CD4-positive, alpha-beta T cell (primary cell): ENCODE measurements at regions not wholly inside any gene's neighbourhood (a gene's known extent, or its start where the extent isn't known, plus 50 kb on each side); places are given as distances from the start of the nearest gene placed in this dataset.

ENCODE experiments used
- ATAC-seq: fragments of 200-7000 bp; cut with Tn5 transposase; one replicate; pipeline ENCODE4 v1.10.0; 2022; ENCODE audit warnings: mild to moderate bottlenecking; ENCODE audit not compliant: poor library complexity
- CTCF ChIA-PET: fragments of 350-600 bp; sonication (Branson Sonifier 250); formaldehyde crosslinking; loops from one replicate; lab custom pipeline; 2021; ENCODE audit warnings: antibody characterized with exemption, inconsistent platforms; lab: Charles Lee
- POLR2A ChIA-PET: fragments of 350-600 bp; sonication (Branson Sonifier 250); formaldehyde crosslinking; loops from one replicate; lab custom pipeline; 2021; ENCODE audit warnings: antibody characterized with exemption, inconsistent platforms; lab: Charles Lee
- DNase-seq, 14 experiments: peaks; one replicate each; pipeline ENCODE4 v3.0.0-alpha.2; 2013 to 2020; ENCODE audit warnings: mixed read lengths in 2 of 14
- H3K27ac ChIP-seq, 2 donors: one replicate each; pipeline versions ENCODE4 v1.5.1 to v1.7.0; 2013; ENCODE audit warnings: low read length in 2 of 2, low read depth in 1 of 2, mild to moderate bottlenecking in 1 of 2
- H3K27me3 ChIP-seq, 2 experiments: 1 replicate in 1 of 2; 2 replicates in 1 of 2; pipeline versions ENCODE4 v1.6.1 to v1.7.0; 2013; ENCODE audit warnings: low read length in 2 of 2, control low read depth in 1 of 2, mild to moderate bottlenecking in 1 of 2, moderate library complexity in 1 of 2; ENCODE audit not compliant: insufficient read depth in 2 of 2, control insufficient read depth in 1 of 2
- H3K36me3 ChIP-seq: one replicate; pipeline ENCODE4 v1.6.1; 2013; ENCODE audit warnings: low read length, control low read depth; ENCODE audit not compliant: insufficient read depth
- H3K4me1 ChIP-seq: one replicate; pipeline ENCODE4 v1.6.1; 2013; ENCODE audit warnings: low read length, control low read depth; ENCODE audit not compliant: insufficient read depth
- H3K4me3 ChIP-seq: one replicate; pipeline ENCODE4 v1.5.1; 2013; ENCODE audit warnings: mild to moderate bottlenecking, low read length, moderate library complexity
- H3K9me3 ChIP-seq, 2 experiments: 1 replicate in 1 of 2; 2 replicates in 1 of 2; pipeline versions ENCODE4 v1.6.1 to v1.7.0; 2013; ENCODE audit warnings: low read length in 2 of 2, mild to moderate bottlenecking in 2 of 2, control low read depth in 1 of 2, moderate library complexity in 1 of 2; ENCODE audit not compliant: control insufficient read depth in 1 of 2, insufficient read depth in 1 of 2
- H3K27ac Mint-ChIP-seq: one replicate; pipeline ENCODE4 v1.8.0; 2020; ENCODE audit warnings: mixed read lengths
- H3K27me3 Mint-ChIP-seq: one replicate; pipeline ENCODE4 v1.8.0; 2021; ENCODE audit warnings: mixed read lengths
- H3K36me3 Mint-ChIP-seq: one replicate; pipeline ENCODE4 v1.8.0; 2021; ENCODE audit warnings: low read depth, mixed read lengths
- H3K4me1 Mint-ChIP-seq: one replicate; pipeline ENCODE4 v1.8.0; 2021; ENCODE audit warnings: low read depth, mixed read lengths
- H3K4me3 Mint-ChIP-seq: one replicate; pipeline ENCODE4 v1.8.0; 2020; ENCODE audit warnings: mild to moderate bottlenecking, mixed read lengths
- H3K9me3 Mint-ChIP-seq: one replicate; pipeline ENCODE4 v1.8.0; 2020; ENCODE audit warnings: mixed read lengths
- intact Hi-C, 2 experiments: fragments of 100-400 bp; cut with DNase I in 1 of 2; cut with micrococcal nuclease in 1 of 2; formaldehyde crosslinking; loops; one replicate each; pipeline versions ENCODE4 v1.15.1 to v1.9.0; 2023 to 2025; cut with DNase I, micrococcal nuclease
- TF ChIP-seq, protein P1 (sequence below): fragments of 200-600 bp; IDR thresholded peaks from one replicate; pipeline ENCODE4 v1.8.0; 2022; ENCODE audit warnings: antibody characterized with exemption, mild to moderate bottlenecking

DNA sequence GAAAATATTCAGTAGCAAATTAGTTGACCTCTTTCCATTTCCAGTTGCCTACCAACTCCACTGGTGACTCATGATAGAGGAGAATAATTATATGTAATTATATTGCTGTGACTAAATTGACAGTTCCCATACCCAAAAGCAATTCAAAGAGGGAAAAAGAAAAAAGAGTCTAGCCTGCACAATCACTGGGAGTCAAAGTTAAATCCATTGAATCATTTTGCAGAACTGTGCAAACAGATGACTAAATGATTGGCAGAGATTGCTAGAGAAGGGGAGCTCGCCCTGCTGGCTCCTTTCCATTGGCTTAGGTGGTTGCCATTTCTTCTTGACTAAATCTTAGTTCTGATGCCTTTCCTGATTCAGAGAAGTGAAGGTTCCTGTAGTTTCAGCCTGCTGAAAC lies 1228.6 kb upstream of the SORCS1 start:
- TF ChIP-seq, protein P1, sequence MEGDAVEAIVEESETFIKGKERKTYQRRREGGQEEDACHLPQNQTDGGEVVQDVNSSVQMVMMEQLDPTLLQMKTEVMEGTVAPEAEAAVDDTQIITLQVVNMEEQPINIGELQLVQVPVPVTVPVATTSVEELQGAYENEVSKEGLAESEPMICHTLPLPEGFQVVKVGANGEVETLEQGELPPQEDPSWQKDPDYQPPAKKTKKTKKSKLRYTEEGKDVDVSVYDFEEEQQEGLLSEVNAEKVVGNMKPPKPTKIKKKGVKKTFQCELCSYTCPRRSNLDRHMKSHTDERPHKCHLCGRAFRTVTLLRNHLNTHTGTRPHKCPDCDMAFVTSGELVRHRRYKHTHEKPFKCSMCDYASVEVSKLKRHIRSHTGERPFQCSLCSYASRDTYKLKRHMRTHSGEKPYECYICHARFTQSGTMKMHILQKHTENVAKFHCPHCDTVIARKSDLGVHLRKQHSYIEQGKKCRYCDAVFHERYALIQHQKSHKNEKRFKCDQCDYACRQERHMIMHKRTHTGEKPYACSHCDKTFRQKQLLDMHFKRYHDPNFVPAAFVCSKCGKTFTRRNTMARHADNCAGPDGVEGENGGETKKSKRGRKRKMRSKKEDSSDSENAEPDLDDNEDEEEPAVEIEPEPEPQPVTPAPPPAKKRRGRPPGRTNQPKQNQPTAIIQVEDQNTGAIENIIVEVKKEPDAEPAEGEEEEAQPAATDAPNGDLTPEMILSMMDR, result no peak
- POLR2A ChIA-PET, result no interaction called here
- no peak for DNase-seq
- Histone ChIP-seq H3K36me3 (no peaks in the 10 kb centered on the region), H3K4me1 (no peaks in the 10 kb centered on the region), H3K4me3 (no peak overlapping the region), H3K27ac (no peak overlapping the region), H3K9me3 (no peaks in the 10 kb centered on the region), H3K27me3 (no peaks in the 10 kb centered on the region)
- intact Hi-C loops, result no loop called here
- no peak overlapping the region for H3K4me3 Mint-ChIP-seq
- CTCF ChIA-PET, result no interaction called here
- no peaks in the 10 kb centered on the region for H3K4me1 Mint-ChIP-seq
- peaks cover 4% of the 10 kb centered on the region for H3K9me3 Mint-ChIP-seq
- H3K27me3 Mint-ChIP-seq, result no peaks in the 10 kb centered on the region
- no peak for ATAC-seq
- H3K27ac Mint-ChIP-seq, result no peak overlapping the region
- no peaks in the 10 kb centered on the region for H3K36me3 Mint-ChIP-seq

DNA sequence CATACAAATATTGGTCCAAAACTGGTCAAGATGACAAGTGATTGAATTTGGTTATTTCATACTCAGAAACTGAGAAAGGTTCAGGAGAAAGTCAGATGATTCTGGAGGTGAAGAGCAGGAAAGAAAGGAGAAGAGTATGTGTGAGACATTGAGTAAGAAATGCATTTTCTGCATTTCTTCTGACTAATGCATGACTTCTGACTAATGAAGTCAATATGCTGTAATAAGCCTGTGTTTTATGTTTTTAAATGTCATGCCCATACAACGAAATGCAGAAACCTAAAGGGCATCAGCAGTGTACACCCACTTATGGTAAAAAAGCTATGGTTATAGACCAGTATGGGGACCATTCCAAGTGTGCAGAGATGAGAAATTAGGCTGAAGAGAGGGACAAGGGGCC lies 1227.8 kb upstream of the SORCS1 start:
- H3K27me3 ChIP-seq, result no peaks in the 10 kb centered on the region
- no peak overlapping the region for H3K27ac ChIP-seq
- Mint-ChIP-seq H3K4me3 (no peak overlapping the region), H3K27ac (no peak overlapping the region), H3K4me1 (no peaks in the 10 kb centered on the region), H3K36me3 (no peaks in the 10 kb centered on the region), H3K9me3 (peaks cover 4% of the 10 kb centered on the region), H3K27me3 (no peaks in the 10 kb centered on the region)
- TF ChIP-seq, protein P1, result no peak
- no peak overlapping the region for H3K4me3 ChIP-seq
- H3K9me3 ChIP-seq, result no peaks in the 10 kb centered on the region
- H3K36me3 ChIP-seq, result no peaks in the 10 kb centered on the region
- DNase-seq, result no peak
- POLR2A ChIA-PET, result no interaction called here
- CTCF ChIA-PET, result no interaction called here
- ATAC-seq, result no peak
- intact Hi-C loops, result no loop called here
- no peaks in the 10 kb centered on the region for H3K4me1 ChIP-seq

DNA sequence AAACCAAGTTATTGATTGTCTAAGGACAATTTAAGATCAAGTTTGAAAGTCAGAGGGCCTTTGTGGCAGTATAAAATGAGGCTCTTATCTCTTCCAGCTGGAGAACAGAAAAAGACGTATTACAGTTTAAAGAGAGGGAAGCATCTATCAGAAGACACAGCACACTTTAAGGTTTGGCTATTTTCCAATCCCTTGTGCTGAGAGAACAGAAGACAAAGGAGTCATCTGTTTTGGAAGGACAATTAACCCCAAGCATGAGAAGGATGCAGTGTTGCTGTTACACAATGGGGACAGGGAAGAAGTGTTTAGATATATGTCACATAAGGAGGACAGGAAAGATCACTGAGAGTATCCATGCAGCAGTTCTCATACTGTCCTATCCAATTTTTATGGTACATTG lies 1224.2 kb upstream of the SORCS1 start:
- Histone ChIP-seq H3K27me3 (no peaks in the 10 kb centered on the region), H3K36me3 (no peaks in the 10 kb centered on the region), H3K4me3 (no peak overlapping the region), H3K4me1 (no peaks in the 10 kb centered on the region), H3K27ac (no peak overlapping the region), H3K9me3 (peaks cover 0 to 7% of the 10 kb centered on the region in 2 experiments)
- Mint-ChIP-seq H3K27ac (no peak overlapping the region), H3K9me3 (peaks cover 2% of the 10 kb centered on the region), H3K36me3 (no peaks in the 10 kb centered on the region), H3K4me1 (no peaks in the 10 kb centered on the region), H3K4me3 (no peak overlapping the region), H3K27me3 (no peaks in the 10 kb centered on the region)
- ATAC-seq (no peak), DNase-seq (no peak)
- intact Hi-C loops, result no loop called here
- CTCF ChIA-PET, result no interaction called here
- POLR2A ChIA-PET, result no interaction called here
- TF ChIP-seq, protein P1, result no peak
